Caki2 (cell line): ENCODE measurements at regions not wholly inside any gene's neighbourhood (a gene's known extent, or its start where the extent isn't known, plus 50 kb on each side); places are given as distances from the start of the nearest gene placed in this dataset.

ENCODE experiments used
- DNase-seq: peaks from one replicate; pipeline ENCODE4 v3.0.0-alpha.2; 2015; ENCODE audit warnings: low read depth
- in situ Hi-C: cut with HindIII; loops from 2 replicates; pipeline ENCODE4 v1.10.0; 2016; ENCODE audit warnings: low sequenced_read_pairs, low pct_unique_long_range_greater_than_20kb, mixed read lengths

DNA sequence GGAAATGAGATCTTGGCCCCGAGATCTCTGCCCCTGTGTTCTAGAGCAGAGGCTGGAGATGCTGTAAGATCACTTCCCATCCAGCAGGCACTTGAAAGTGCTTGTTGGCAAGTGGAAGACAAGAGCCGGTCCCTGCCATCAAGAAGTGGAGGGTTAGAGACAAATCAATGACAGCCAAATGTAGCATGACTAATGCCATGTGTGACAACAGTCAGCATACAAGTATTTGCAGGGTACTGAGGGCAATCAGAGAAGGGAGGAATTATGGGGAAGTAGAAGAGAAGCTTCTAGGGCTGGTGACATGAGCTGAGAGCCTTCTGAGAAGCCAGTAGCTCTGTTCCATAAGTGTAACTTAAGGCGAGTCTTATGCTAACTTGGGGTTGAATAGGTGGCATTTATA, 58.6 kb downstream of the TMEM17 start:
- in situ Hi-C loops: no loop called here
- no peak for DNase-seq

DNA sequence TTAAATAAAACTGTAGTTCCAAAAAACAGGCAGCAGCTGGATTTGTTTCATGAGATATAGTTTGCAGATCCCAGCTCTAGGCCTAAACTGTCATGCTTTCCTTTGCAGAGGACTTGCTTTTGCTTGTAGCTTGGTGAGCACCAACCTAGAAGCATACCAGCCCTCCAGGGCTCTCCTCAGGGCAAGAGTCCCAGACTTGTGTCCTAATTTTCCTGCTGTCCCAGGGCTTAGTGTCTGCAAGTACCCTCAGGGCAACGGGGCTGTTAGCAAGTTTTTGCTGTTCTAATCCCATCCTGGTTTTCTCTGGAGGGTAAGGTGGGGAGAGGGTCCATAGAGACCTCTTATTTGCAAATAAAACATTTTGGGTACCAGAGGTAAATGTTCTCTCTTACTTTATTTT, 59.5 kb downstream of the TMEM17 start:
- in situ Hi-C loops: no loop called here
- no peak for DNase-seq

DNA sequence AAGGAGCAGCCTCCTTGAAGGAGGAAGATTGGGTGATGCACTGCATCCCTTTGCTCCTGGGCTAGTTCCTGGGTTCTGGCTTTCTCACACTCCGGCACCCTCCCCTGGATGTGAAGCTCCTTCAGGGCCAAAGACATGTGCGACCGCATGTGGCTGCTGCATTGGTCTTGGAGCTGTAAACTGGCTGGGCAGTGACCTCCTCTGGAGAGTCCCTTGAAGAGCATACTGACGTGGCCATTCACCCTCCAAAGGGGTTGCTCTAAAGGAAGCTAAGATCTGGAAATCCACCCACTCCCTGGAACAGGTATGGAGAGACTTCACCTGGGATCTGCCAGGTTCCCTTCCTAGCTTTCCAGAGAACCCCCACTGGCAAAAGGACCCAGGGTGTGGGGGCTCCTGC, 62.1 kb downstream of the TMEM17 start:
- in situ Hi-C loops: no loop called here
- DNase-seq: no peak

DNA sequence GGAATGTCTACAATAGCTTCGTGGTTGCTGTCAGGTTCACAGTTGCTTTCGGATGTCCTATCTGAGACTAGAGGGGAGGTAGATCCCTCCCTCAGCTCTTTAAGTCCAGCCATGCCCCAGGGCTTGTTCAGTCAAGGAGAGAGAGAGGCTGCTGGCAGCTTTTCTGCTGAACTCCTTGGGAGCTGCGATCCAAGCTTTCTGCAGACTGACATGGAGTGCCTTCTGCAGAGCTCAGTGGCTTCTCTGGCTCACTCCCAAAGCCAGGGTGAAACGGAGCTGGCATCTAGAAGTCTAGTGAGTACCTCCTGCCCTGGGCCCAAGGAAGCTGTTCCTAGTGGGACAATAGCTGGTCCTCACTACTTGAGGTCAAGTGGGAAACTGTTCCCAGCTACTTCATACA, 62.5 kb downstream of the TMEM17 start:
- in situ Hi-C loops: no loop called here
- DNase-seq: no peak

DNA sequence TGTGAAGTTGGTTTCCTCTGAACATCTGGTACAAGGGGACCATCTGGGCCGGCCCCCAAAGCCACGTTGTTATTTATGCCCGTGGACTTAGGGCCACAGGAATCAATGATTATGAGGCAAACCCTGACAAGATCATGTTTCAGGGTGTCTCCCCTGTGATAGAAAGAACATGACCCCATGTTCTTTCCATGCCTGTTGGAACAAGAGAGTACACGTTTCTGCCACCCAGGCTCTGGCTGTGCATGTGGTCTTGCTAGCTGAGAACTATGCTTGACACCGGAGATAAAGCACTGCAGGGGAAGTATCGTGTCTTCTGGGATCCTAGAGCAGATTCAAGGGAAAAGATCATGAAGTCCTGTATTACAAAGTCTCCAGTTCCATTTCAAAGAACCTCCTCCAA, 64.2 kb downstream of the TMEM17 start:
- in situ Hi-C loops: no loop called here
- no peak for DNase-seq

DNA sequence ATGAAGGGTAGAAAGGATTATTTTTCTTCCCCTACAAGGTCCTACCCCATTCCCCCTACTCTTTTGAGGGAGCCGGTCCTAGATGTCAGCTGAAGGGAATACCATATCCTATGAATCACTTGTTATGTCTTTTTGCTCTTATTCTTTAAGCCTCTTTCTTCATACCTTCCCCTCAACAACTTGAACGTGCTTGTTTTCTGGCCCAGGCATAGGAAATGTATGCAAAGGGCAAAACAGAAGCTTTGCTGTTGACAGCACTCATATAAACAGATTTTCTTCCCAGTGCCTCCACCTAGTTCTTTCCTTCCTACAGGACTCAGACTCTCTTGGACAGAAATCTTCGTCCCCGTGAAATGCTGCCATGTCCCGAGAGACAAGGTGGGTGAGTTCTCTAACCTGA, 64.6 kb downstream of the TMEM17 start:
- in situ Hi-C loops: no loop called here
- DNase-seq: no peak

DNA sequence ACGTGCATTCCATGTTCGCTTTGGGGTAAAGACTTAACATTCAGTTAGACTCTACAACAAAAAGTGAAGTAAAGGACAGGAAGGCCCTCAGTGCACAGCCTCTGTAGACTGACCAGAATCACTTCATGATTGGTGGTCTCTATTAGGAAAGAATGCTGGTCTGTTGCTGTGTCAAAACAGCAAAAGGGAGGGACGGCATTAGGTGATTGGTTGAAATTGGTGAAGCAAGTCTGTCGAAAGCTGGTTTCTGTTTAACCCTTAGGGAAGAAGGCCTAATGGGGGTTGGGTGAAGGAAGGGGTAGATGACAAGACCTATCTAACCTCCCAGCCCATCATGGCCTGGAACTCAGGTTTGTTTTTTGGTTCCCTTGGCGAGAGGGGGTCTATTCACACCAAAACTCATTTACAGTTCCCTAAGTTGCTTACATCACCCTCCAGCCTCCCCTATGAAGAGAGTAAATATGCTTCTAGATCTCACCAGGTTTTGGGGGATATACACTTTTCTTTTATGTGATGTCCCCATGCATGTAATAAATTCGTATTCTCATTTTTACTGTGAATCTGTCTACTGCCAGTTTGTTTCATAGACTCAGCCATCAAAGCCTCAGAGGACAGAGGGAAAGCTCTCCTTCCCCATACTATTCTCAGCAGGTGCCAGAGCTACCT, 65.6 kb downstream of the TMEM17 start:
- in situ Hi-C loops: no loop called here
- DNase-seq: no peak

DNA sequence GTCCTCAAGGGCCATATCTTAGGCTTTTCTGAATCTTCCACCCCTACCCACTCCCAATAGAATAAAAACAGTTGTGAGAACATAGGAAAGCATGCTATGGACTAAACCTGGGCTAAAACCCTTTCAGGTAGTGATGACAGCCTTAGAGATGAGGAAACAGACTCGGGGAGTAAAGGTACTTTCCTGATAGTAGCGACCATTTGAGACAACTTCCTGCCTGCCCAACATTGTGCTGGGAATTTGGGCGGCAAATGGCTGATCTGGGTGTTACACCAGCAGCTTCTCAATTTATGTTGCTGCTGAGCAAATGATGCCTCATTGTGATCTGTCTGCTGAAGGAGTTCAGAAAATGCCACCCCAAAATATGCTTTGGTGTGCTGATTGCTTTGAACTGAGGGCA, 66.6 kb downstream of the TMEM17 start:
- DNase-seq: no peak
- in situ Hi-C loops: no loop called here

DNA sequence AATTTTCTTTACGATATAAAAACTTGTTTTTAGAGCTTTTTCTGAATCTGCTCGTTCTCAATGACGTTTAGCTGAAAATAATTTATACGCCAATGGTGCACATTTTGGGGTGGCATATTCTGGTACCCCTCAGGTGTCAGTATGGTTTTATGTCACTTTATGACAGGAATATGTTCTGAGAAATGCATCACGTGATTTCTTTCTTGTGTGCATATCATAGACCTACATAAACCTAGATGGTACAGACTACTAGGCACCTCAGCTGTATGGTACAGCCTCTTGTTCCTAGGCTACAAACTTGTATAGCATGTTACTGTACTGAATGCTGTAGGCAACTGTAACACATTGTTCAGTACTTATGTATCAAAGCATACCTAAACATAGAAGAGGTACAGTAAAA, 68.2 kb downstream of the TMEM17 start:
- in situ Hi-C loops: no loop called here
- DNase-seq: no peak

DNA sequence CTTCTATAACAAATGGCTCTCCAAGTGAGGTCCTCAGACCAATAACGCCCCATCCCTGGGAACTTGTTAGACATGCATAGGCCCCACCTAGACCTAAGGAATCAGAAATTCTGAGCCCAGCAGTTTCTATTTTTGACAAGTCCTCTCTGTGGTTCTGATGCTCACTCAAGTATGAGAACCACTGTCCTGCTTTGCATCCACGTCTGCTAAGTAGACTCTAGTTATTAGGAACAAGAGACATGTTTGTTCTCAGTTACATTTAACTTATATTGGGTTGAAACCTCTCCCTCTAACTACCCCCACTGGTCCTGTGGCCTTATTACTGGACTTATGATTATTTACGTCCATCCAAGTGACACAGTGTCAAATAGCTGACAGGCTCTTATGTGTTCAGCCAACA, 70.3 kb downstream of the TMEM17 start:
- in situ Hi-C loops: no loop called here
- DNase-seq: no peak

DNA sequence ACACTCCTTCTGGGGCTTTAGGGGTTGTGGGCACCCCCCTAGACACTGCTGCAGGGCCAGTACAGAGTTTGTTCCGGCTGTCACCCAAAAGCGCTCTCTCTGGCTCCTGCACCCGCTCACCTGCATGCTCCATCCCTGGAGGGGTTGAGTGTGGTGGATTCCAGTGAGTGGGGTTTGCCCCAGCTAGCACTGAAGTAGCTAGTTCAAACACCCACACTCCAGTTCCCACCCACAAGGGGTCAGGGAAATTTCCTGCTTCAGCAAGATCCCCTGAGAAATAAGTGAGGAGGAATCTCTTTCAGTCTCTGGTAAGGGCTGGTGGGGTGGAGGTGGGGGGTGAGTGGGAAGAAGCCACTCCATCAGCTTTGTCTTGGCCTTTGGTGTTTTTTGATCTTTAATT, 73.6 kb downstream of the TMEM17 start:
- DNase-seq: no peak
- in situ Hi-C loops: no loop called here

DNA sequence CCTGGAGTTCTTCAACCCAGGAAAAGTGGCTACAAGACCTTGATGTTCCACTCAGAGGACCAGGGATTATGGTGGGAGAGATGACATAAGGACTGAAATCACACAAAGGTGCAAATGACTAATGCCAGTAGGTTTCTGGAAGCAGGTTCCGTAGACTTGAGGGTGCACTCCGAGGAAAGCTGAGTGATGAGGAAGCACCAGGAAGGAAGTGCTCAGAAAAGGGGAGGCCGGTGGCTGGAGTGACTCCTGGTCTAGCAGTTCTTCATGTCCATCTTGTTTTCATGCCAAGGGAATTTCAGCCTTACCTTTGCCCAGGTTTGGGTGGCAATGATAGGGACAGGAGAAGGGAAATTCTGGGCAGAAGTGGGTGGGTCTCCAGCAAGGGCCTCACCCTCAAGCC, 74.5 kb downstream of the TMEM17 start:
- in situ Hi-C loops: no loop called here

DNA sequence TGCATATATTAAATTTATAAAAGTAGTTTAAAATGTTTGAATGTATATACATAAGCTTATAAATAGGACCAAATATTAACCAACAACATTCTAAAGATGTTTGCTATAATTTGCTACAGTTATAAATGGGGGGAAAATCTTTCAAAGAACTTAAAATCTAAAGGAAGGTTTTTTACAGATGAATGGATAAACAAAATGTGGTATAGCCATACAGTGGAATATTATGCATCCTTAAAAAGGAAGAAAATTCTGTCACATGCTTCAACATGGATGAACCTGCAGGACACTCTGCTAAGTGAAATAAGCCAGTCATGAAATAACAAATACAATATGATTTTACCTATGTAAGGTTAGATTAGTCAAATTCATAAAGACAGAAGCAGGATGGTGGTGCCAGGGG, 75.8 kb downstream of the TMEM17 start:
- DNase-seq: no peak
- in situ Hi-C loops: no loop called here

More for the DNA sequence above, 74.5 kb downstream of the TMEM17 start:
- no peak for DNase-seq

DNA sequence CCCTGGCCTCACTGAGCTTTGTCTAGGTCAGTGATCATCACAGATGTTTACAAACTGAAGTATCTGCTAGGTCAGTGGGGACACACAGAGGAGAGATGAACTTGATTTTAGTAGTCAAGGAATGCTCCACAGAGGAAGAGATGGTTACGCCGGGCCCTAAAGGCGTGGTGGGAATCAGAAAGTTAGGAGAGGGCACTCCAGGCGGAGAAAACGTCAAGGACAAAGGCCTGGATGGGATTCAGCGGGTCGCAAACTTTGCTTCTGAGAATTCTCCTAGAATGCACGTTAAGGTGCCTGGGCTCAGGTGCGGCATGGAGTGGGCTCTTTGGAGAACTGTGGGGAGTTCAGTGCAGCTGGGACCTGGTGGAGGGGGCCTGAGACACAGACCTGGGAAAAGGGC, 78.8 kb downstream of the TMEM17 start:
- in situ Hi-C loops: no loop called here
- no peak for DNase-seq

DNA sequence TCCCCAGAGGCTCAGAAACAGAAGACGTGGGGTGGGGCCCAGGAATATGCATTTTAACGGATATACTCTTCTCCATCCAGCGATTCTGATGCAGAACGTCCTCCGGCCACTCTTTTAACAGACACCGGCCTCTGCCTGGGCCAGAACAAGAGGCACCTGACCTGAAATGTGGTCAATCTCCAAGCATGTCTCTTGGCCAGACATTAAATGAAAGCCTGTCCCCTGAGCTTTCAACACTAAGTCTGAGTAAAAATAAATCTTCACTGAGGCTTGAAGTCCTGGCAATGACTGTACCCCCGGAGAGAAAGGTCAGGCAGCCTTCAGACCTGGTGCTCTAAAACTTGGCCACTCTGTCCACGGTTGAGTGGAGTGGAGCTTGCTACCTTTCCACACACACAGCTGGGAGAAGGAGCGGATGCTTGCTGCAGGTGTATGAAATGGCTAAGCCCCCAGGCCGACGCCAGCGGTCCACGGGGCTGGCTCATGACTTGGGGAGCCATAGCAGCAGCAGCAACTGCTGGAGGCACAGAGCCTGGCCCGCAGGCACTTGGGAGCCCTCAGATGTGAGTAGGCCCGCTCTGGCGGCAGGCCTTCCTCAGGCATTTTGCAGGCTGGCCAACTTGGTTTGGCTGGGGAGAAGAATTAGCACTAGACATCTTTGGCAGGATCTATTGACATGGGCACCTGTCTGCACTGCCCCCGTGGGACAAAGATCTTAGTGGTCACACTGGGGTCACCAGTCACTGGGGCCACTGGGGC, 79.7 kb downstream of the TMEM17 start:
- DNase-seq: no peak
- in situ Hi-C loops: no loop called here

DNA sequence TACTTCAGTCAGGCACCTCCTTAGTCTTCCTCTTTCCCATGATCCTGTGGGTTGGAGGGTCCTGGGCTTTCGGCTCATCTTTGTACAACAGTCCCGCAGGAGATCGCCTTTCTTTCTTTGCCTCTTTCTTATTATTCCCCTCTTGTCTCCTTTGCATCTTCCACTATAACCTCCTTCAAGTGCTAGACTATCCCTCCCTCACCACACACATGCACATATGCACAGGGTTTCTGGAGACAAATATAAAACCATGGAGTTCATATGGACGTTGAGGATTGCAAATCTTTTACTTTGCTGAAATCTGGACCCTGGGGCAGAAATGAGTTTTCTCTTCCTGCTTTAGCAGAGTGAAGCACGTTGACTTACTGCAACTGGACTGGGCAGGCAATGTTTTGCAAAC, 80.3 kb downstream of the TMEM17 start:
- in situ Hi-C loops: no loop called here
- no peak for DNase-seq

DNA sequence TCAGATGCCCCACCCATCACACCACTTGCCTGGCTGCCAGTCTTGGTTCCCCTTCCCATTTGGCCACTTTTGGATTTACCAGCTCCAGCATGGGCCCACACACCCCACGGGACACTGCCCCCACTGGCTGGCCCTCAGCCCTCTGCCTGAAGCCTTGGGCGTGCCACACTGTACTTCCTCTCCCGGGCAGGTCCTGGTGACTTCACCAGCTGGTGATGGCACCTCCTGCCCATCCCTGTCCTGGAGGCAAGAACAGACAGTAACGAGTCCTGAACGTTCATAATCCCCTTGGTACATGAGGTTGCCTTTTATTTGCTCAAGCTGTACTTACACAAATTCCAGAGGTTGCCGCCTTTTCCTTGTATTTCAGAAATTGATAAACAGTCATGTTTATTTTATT, 81.1 kb downstream of the TMEM17 start:
- in situ Hi-C loops: no loop called here

DNA sequence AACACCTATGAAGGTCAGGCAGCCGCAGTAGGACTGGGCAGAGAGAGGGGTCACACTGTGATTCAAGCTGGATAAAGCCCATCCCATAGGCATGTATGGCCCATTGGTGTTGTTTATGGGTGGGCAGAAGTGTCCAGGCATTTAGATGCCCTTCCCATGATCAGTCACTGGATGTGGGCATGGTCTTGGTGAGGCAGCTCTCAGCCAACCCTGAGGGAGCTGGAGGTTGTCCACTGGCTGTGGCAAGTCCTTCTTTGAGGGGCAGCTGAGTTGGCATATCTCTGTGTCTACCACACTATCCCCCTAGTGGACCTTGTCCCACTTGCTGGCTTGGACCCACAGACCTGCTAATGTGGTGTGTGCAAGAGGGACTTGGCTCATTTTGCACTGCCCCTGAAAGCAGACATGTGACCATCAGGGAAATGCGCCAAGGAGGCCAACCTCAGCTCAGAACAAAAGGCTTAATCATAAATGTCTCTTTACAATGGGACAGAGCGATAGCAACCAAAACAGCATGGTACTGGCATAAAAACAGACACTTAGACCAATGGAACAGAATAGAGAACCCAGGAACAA, 82.0 kb downstream of the TMEM17 start:
- in situ Hi-C loops: no loop called here
- DNase-seq: no peak

More for the DNA sequence above, 81.1 kb downstream of the TMEM17 start:
- DNase-seq: no peak

DNA sequence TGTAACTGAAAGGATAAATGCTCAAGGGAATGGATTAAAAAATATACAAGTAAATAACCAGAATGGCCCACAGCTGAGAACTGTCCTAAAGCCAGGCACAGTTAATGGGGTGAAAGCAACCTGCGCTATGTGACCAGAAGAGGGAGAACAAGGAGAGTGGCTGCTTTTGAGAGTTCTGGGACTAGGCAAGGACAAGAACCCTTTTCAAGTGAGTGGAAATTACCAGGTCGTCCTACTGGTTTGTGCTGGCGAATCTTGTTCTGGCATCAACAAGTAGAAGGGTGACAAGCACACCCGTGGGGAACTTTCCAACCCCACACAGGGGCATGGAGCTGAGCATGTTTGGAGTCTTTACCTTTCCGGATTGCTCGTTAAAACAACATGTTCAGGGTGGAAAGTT, 82.8 kb downstream of the TMEM17 start:
- DNase-seq: no peak
- in situ Hi-C loops: no loop called here

DNA sequence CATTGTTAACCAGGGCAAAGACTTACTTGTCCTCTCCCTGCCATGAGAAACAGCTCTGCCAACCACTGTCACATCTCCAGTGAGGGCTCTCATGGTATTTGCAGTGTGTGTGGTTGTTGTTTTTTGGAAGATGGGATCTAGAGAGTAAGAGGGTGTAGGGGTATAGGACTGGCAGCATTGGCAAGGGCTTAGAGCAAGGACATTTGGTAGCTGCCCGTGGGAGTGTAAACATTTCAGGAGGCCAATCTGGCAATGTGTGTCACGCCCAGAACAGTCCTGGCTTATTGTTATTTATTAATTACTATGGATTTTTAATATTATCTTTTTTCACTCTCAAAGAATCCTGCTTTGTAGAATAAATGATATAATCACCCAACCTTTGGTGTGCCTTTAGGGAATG, 90.5 kb downstream of the TMEM17 start:
- no peak for DNase-seq
- in situ Hi-C loops: no loop called here
